ENCODE measurements at regions not wholly inside any gene's neighbourhood (a gene's known extent, or its start where the extent isn't known, plus 50 kb on each side); places are given as distances from the start of the nearest gene placed in this dataset.

DNA sequence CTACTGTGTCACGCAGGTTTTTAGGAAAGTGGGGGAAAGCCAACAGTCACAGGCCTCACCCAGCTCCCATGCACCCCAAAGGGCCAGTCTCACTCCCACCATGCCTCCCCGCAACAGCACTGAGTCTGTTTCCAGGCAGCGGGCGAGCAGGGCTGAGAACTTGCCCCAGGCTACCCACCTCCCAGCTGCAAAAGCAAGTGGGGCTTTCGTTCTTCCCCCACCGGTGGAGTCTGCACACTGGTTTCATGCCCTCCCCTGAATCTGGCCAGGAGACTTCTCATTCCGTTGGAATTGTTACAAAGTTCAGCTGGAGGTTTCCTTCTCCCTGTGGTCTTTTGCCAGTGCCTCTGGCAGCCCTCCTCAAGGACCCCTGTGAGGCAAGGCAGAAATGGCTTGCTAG lies 53.6 kb upstream of the KCNJ15 start:
- no peak for DNase-seq (ENCODE audit: low spot score)

GRCh38 chr21:38205940-38206339 lies 50.9 kb upstream of the KCNJ15 start:
- DNase-seq (ENCODE audit: low spot score), result no peak

- DNase-seq (ENCODE audit: low spot score), result no peak
Measured at GRCh38 chr21:38206646-38207045, 50.1 kb upstream of the KCNJ15 start.
